AG09319 (cell line): ENCODE measurements at regions not wholly inside any gene's neighbourhood (a gene's known extent, or its start where the extent isn't known, plus 50 kb on each side); places are given as distances from the start of the nearest gene placed in this dataset.

Experiments used
- DNase-seq: peaks from one replicate; pipeline ENCODE4 v3.0.0-alpha.2; 2010; ENCODE audit warnings: low read depth; ENCODE audit errors: extremely low read depth
- TF ChIP-seq, protein P1 (sequence below): IDR thresholded peaks from 2 replicates; pipeline ENCODE4 v1.5.1; 2011; ENCODE audit warnings: low read depth, mild to moderate bottlenecking, inconsistent platforms, low read length, moderate library complexity

DNA sequence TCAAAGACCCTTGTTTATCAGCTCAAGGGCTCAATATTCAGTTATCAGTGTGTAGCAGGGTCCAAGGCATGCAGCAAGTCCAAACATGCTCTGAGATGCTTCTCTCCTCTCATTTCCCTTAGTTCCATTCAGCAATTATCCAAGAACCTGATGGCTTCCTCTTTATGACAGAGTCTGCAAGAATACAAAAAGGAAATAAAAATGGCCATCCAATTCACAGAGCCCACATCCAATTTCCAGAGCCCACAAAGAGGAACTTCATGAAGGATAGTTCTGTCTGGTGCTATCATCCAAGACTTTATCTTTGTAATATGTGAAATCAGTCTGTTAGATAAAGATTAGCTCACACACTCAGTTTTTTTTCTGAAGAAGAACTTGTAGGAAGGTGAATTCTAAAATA, 217.2 kb downstream of the LACC1 start:
- no peak for DNase-seq
- TF ChIP-seq, protein P1, sequence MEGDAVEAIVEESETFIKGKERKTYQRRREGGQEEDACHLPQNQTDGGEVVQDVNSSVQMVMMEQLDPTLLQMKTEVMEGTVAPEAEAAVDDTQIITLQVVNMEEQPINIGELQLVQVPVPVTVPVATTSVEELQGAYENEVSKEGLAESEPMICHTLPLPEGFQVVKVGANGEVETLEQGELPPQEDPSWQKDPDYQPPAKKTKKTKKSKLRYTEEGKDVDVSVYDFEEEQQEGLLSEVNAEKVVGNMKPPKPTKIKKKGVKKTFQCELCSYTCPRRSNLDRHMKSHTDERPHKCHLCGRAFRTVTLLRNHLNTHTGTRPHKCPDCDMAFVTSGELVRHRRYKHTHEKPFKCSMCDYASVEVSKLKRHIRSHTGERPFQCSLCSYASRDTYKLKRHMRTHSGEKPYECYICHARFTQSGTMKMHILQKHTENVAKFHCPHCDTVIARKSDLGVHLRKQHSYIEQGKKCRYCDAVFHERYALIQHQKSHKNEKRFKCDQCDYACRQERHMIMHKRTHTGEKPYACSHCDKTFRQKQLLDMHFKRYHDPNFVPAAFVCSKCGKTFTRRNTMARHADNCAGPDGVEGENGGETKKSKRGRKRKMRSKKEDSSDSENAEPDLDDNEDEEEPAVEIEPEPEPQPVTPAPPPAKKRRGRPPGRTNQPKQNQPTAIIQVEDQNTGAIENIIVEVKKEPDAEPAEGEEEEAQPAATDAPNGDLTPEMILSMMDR: no peak

GRCh38 chr13:44098559-44098958, 218.9 kb downstream of the LACC1 start:
- no peak for DNase-seq
- TF ChIP-seq, protein P1: no peak

DNA sequence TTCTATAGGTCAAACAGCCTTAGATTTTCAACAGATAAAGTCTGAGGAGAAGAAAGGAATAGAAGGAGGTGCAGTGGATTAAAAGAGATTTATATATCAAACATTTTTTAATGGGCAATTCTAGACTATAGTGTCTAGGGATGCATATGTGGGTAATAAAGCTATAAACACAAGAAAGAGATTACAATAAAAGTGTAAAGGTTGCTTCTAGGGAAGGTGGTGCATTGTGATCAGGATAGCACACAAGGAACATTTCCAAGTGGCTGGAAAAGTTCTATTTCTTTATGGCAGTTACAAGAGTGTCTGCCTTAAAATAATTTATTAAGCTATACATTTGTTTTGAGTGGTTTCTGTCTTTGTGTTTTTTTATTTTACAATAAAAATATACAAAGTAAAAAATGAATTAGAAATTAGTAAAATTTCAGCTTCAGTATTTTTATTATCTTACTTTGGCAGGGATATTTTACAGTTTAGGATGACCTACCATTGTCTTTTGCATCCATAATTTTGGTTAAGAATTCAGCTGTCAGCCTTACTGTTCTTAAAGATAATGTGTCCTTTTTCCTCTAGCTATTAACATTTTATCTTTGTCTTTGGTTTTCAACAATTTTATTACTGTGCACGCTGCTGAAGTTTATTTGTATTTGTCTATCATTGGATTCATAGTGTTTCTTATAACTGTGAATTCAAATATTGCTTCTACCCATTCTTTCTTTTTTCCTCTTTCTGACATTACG, 221.8 kb downstream of the LACC1 start:
- TF ChIP-seq, protein P1: no peak
- no peak for DNase-seq

- no peak for DNase-seq
- TF ChIP-seq, protein P1: no peak
These were observed 223.9 kb downstream of the LACC1 start for GRCh38 chr13:44103429-44104196.

DNA sequence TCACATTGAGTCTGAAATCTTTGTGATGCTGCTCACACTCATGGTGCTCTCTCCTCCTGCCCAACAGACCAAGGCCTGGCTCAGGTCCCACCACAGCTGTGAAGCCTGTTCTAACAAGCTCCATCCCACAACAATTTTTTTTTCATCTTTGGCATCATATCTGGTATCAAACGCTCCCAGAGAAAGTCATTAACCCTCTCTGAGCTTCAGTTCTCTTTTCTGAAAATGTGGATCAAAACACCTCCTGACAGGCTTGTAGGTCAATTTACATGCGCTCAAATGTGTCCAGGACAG, 224.4 kb downstream of the LACC1 start:
- DNase-seq: no peak
- TF ChIP-seq, protein P1: no peak

- TF ChIP-seq, protein P1: no peak
- DNase-seq: no peak
These were observed 225.3 kb downstream of the LACC1 start for GRCh38 chr13:44104969-44105368.
